HG03045 (cell line): ENCODE measurements at regions not wholly inside any gene's neighbourhood (a gene's known extent, or its start where the extent isn't known, plus 50 kb on each side); places are given as distances from the start of the nearest gene placed in this dataset.
"Not testable (repeated sequence)": the region's sequence is repeated elsewhere in the genome, so short reads cannot be mapped to it uniquely, and the experiment has no call there.

ENCODE experiments used
- ATAC-seq: cut with Tn5 transposase; IDR thresholded peaks from one replicate; pipeline ENCODE4 v1.9.1; 2021; ENCODE audit warnings: mild to moderate bottlenecking, moderate library complexity; ENCODE audit not compliant: unreplicated experiment

- ATAC-seq: no peak
Measured at GRCh38 chr9:106479679-106480078, 383.3 kb upstream of the ZNF462 start.

- no peak for ATAC-seq
Measured at GRCh38 chr9:106481013-106481609, 381.9 kb upstream of the ZNF462 start.

GRCh38 chr9:106482733-106483132 lies 380.2 kb upstream of the ZNF462 start:
- ATAC-seq: no peak

- no peak for ATAC-seq
Measured at GRCh38 chr9:106486685-106487084, 376.3 kb upstream of the ZNF462 start.

GRCh38 chr9:106487266-106487665 lies 375.7 kb upstream of the ZNF462 start:
- no peak for ATAC-seq

- ATAC-seq: not testable (repeated sequence)
Measured at GRCh38 chr9:106492126-106492525, 370.8 kb upstream of the ZNF462 start.

- ATAC-seq: no peak
Measured at GRCh38 chr9:106500171-106500570, 362.8 kb upstream of the ZNF462 start.

GRCh38 chr9:106501210-106501609 lies 361.8 kb upstream of the ZNF462 start:
- ATAC-seq: not testable (repeated sequence)

- no peak for ATAC-seq
Measured at GRCh38 chr9:106502930-106503329, 360.0 kb upstream of the ZNF462 start.

- ATAC-seq: no peak
Measured at GRCh38 chr9:106503759-106504158, 359.2 kb upstream of the ZNF462 start.

- ATAC-seq: no peak
Measured at GRCh38 chr9:106526716-106527204, 336.2 kb upstream of the ZNF462 start.

- ATAC-seq: no peak
Measured at GRCh38 chr9:106528158-106528557, 334.8 kb upstream of the ZNF462 start.

GRCh38 chr9:106529616-106530015 lies 333.4 kb upstream of the ZNF462 start:
- no peak for ATAC-seq

- ATAC-seq: no peak
Measured at GRCh38 chr9:106531491-106531890, 331.5 kb upstream of the ZNF462 start.

- no peak for ATAC-seq
Measured at GRCh38 chr9:106532306-106533015, 330.5 kb upstream of the ZNF462 start.

GRCh38 chr9:106534800-106535199 lies 328.2 kb upstream of the ZNF462 start:
- no peak for ATAC-seq

GRCh38 chr9:106535439-106535838 lies 327.5 kb upstream of the ZNF462 start:
- ATAC-seq: no peak

- ATAC-seq: no peak
Measured at GRCh38 chr9:106557996-106558667, 304.8 kb upstream of the ZNF462 start.

- ATAC-seq: no peak
Measured at GRCh38 chr9:106560540-106560939, 302.4 kb upstream of the ZNF462 start.

- no peak for ATAC-seq
Measured at GRCh38 chr9:106575823-106576222, 287.1 kb upstream of the ZNF462 start.

- no peak for ATAC-seq
Measured at GRCh38 chr9:106576232-106576760, 286.7 kb upstream of the ZNF462 start.

GRCh38 chr9:106577121-106577520 lies 285.8 kb upstream of the ZNF462 start:
- ATAC-seq: no peak
